HCT116 (cell line): ENCODE measurements at regions not wholly inside any gene's neighbourhood (a gene's known extent, or its start where the extent isn't known, plus 50 kb on each side); places are given as distances from the start of the nearest gene placed in this dataset.

Experiments used
- ATAC-seq: fragments of 200-7000 bp; cut with Tn5 transposase; 2 replicates; pipeline ENCODE4 v1.9.1; 2020; ENCODE audit warnings: mild to moderate bottlenecking, moderate library complexity
- BruUV-seq: library from RNA; stranded (reverse); fragments of 400-500 nt; replicated peaks from 2 replicates; lab custom pipeline; 2021; lab: Mats Ljungman, UMichigan
- CTCF ChIA-PET: fragments of 300-600 bp; sonication (Branson Sonifier 250); formaldehyde crosslinking; loops from one replicate; lab custom pipeline; 2021; ENCODE audit warnings: antibody characterized with exemption; lab: Charles Lee
- POLR2A ChIA-PET: fragments of 300-600, 350-600 bp; sonication (Branson Sonifier 250); formaldehyde crosslinking; loops from one replicate; lab custom pipeline; 2021; ENCODE audit warnings: antibody characterized with exemption; lab: Charles Lee
- RAD21 ChIA-PET, 2 experiments: fragments of 300-600 bp; sonication (Branson Sonifier 250); formaldehyde crosslinking; loops; one replicate each; lab custom pipeline; 2023; ENCODE audit warnings: low total read pairs in 2 of 2; ENCODE audit not compliant: uncharacterized antibody in 2 of 2, unreplicated experiment in 2 of 2, low non-redundant PET in 1 of 2; lab: Charles Lee
- DNase-seq: peaks from one replicate; pipeline ENCODE4 v3.0.0-alpha.2; 2010; ENCODE audit warnings: low read depth, low spot score
- H2AFZ ChIP-seq: fragments of 200-600 bp; shearing (Covaris generic), sonication (generic); 2 replicates; pipeline ENCODE4 v1.6.1; 2017; ENCODE audit warnings: low read depth, mixed run types, mixed read lengths, antibody characterized with exemption, low read length; ENCODE audit not compliant: poor library complexity, severe bottlenecking
- H3K27ac ChIP-seq: 2 replicates; pipeline ENCODE4 v1.5.1; 2012; ENCODE audit warnings: low read depth, low read length
- H3K27me3 ChIP-seq: fragments of 200-600 bp; sonication (generic); 2 replicates; pipeline ENCODE4 v1.6.1; 2016; ENCODE audit warnings: mixed run types, low read length, mixed read lengths; ENCODE audit not compliant: insufficient read depth
- H3K36me3 ChIP-seq, 2 experiments: fragments of 200-500 bp in 1 of 2; fragments of 200-600 bp in 1 of 2; sonication (Bioruptor generic) in 1 of 2; sonication (generic) in 1 of 2; 2 replicates each; pipeline versions ENCODE4 v1.5.1 to v1.6.1; 2014 to 2016; ENCODE audit warnings: low read length in 2 of 2, inconsistent platforms in 1 of 2, mixed read lengths in 1 of 2, mixed run types in 1 of 2; ENCODE audit not compliant: insufficient read depth in 2 of 2, control insufficient read depth in 1 of 2
- H3K4me1 ChIP-seq, 2 experiments: fragments of 200-600 bp in 1 of 2; sonication (generic) in 1 of 2; 2 replicates each; pipeline versions ENCODE4 v1.5.1 to v1.6.1; 2012 to 2017; ENCODE audit warnings: low read length in 2 of 2, inconsistent platforms in 1 of 2, mild to moderate bottlenecking in 1 of 2, mixed read lengths in 1 of 2, mixed run types in 1 of 2, moderate library complexity in 1 of 2; ENCODE audit not compliant: insufficient read depth in 2 of 2, control insufficient read depth in 1 of 2
- H3K4me2 ChIP-seq: fragments of 200-600 bp; sonication (generic); 2 replicates; pipeline ENCODE4 v1.6.1; 2017; ENCODE audit warnings: mixed run types, low read length, mixed read lengths
- H3K4me3 ChIP-seq, 2 experiments: fragments of 200-600 bp in 1 of 2; sonication (generic) in 1 of 2; replicated peaks in 1 of 2; 2 replicates each; pipeline ENCODE4 v1.5.1; 2011 to 2016; ENCODE audit warnings: low read length in 2 of 2, control low read depth in 1 of 2, low read depth in 1 of 2, mild to moderate bottlenecking in 1 of 2, mixed read lengths in 1 of 2, mixed run types in 1 of 2
- H3K79me2 ChIP-seq: fragments of 200-600 bp; sonication (generic); 2 replicates; pipeline ENCODE4 v1.6.1; 2017; ENCODE audit warnings: mild to moderate bottlenecking, mixed run types, low read length, moderate library complexity, mixed read lengths; ENCODE audit not compliant: insufficient read depth
- H3K9ac ChIP-seq: fragments of 200-600 bp; sonication (generic); 2 replicates; pipeline ENCODE4 v1.6.1; 2016; ENCODE audit warnings: low read length, mixed read lengths
- H3K9me2 ChIP-seq: fragments of 200-600 bp; sonication (generic), shearing (Covaris generic); 2 replicates; pipeline ENCODE4 v1.6.1; 2017; ENCODE audit warnings: mixed run types, mild to moderate bottlenecking, moderate library complexity; ENCODE audit not compliant: insufficient read depth
- H3K9me3 ChIP-seq, 2 experiments: fragments of 200-500 bp in 1 of 2; fragments of 200-600 bp in 1 of 2; sonication (Bioruptor generic) in 1 of 2; sonication (generic) in 1 of 2; 2 replicates each; pipeline ENCODE4 v1.6.1; 2014 to 2017; ENCODE audit warnings: low read length in 2 of 2, mixed read lengths in 2 of 2, inconsistent platforms in 1 of 2, low read depth in 1 of 2, mild to moderate bottlenecking in 1 of 2, mixed run types in 1 of 2, moderate library complexity in 1 of 2; ENCODE audit not compliant: control insufficient read depth in 1 of 2, insufficient read depth in 1 of 2
- H4K20me1 ChIP-seq: fragments of 200-600 bp; sonication (generic), shearing (Covaris generic); 2 replicates; pipeline ENCODE4 v1.6.1; 2017; ENCODE audit warnings: mixed run types, mild to moderate bottlenecking, moderate library complexity; ENCODE audit not compliant: insufficient read depth
- ATF3 ChIP-seq: IDR thresholded peaks from 2 replicates; pipeline ENCODE4 v1.6.1; 2012
- CBX3 ChIP-seq: IDR thresholded peaks from 2 replicates; pipeline ENCODE4 v1.6.1; 2012; ENCODE audit warnings: low read depth
- EGR1 ChIP-seq: IDR thresholded peaks from 2 replicates; pipeline ENCODE4 v1.6.1; 2012; ENCODE audit warnings: low read depth
- ELF1 ChIP-seq: IDR thresholded peaks from 2 replicates; pipeline ENCODE4 v1.6.1; 2012; ENCODE audit warnings: low read depth, borderline replicate concordance
- EZH2 ChIP-seq: fragments of 200-600 bp; sonication (generic); IDR thresholded peaks from 2 replicates; pipeline ENCODE4 v1.6.1; 2017; ENCODE audit warnings: antibody characterized with exemption, mixed run types
- EZH2phosphoT487 ChIP-seq: fragments of 200-600 bp; IDR thresholded peaks from 2 replicates; pipeline ENCODE4 v1.6.1; 2018; ENCODE audit warnings: antibody characterized with exemption, borderline replicate concordance
- FOSL1 ChIP-seq: IDR thresholded peaks from 2 replicates; pipeline ENCODE4 v1.6.1; 2012; ENCODE audit warnings: low read depth
- JUND ChIP-seq: IDR thresholded peaks from 2 replicates; pipeline ENCODE4 v1.6.1; 2012
- POLR2A ChIP-seq: IDR thresholded peaks from 2 replicates; pipeline ENCODE4 v1.7.0; 2011; ENCODE audit warnings: borderline replicate concordance; ENCODE audit not compliant: insufficient read depth, insufficient read length; ENCODE audit errors: extremely low read depth
- POLR2AphosphoS5 ChIP-seq: IDR thresholded peaks from 2 replicates; pipeline ENCODE4 v1.6.1; 2011; ENCODE audit warnings: mild to moderate bottlenecking, low read depth, low read length, moderate library complexity
- RAD21 ChIP-seq: IDR thresholded peaks from 2 replicates; pipeline ENCODE4 v1.6.1; 2012; ENCODE audit warnings: low read depth, mild to moderate bottlenecking
- REST ChIP-seq: IDR thresholded peaks from 2 replicates; pipeline ENCODE4 v1.6.1; 2012; ENCODE audit warnings: low read depth
- SIN3A ChIP-seq: IDR thresholded peaks from 2 replicates; pipeline ENCODE4 v1.6.1; 2012; ENCODE audit warnings: low read depth
- SP1 ChIP-seq: IDR thresholded peaks from 2 replicates; pipeline ENCODE4 v1.6.1; 2012; ENCODE audit warnings: low read depth
- SRF ChIP-seq: IDR thresholded peaks from 2 replicates; pipeline ENCODE4 v1.6.1; 2012; ENCODE audit warnings: low read depth
- ZFX ChIP-seq: fragments of 450-650 bp; IDR thresholded peaks from 2 replicates; pipeline ENCODE4 v1.6.1; 2017
- ZNF274 ChIP-seq: fragments of 200-500 bp; sonication (Bioruptor generic); IDR thresholded peaks from 2 replicates; pipeline ENCODE4 v1.6.1; 2014; ENCODE audit warnings: mild to moderate bottlenecking, low read depth, low read length, inconsistent platforms
- intact Hi-C: fragments of 100-400 bp; cut with micrococcal nuclease; formaldehyde crosslinking; loops from 2 replicates; pipeline ENCODE4 v1.10.0; 2022

- H2AFZ ChIP-seq = no peak overlapping the region
- TF ChIP-seq POLR2AphosphoS5 = no peak
- no peak for TF ChIP-seq ZFX
- TF ChIP-seq RAD21 = no peak
- no peak for TF ChIP-seq POLR2A
- no peak for TF ChIP-seq ATF3
- TF ChIP-seq FOSL1 = no peak
- TF ChIP-seq SRF = no peak
- no peak for TF ChIP-seq ELF1
- TF ChIP-seq JUND = no peak
- TF ChIP-seq EZH2phosphoT487 = no peak
- TF ChIP-seq REST = no peak
- no peak for TF ChIP-seq CBX3
- no peak for TF ChIP-seq ZNF274
- no peak for TF ChIP-seq EGR1
- TF ChIP-seq EZH2 = no peak
- no peak for TF ChIP-seq SIN3A
- no peak for TF ChIP-seq SP1
- TF ChIP-seq, all 23 proteins: peak for 0
- no peak for DNase-seq
Measured at GRCh38 chr5:15243301-15244020, 256.5 kb upstream of the FBXL7 start.

More at GRCh38 chr5:15243301-15244020, 256.5 kb upstream of the FBXL7 start:
- RAD21 ChIA-PET = no interaction called here
- BruUV-seq = no TSS peak
- Histone ChIP-seq H3K4me1 (no peaks in the 10 kb centered on the region), H3K4me3 (no peak overlapping the region), H3K36me3 (no peaks in the 10 kb centered on the region), H3K27me3 (no peaks in the 10 kb centered on the region), H3K9ac (no peak overlapping the region), H3K9me3 (peaks cover 8 to 9% of the 10 kb centered on the region in 2 experiments; a peak in 2 of 4 replicates), H3K79me2 (no peaks in the 10 kb centered on the region), H4K20me1 (no peaks in the 10 kb centered on the region), H3K4me2 (no peak overlapping the region), H3K27ac (no peak overlapping the region), H3K9me2 (no peaks in the 10 kb centered on the region)
- CTCF ChIA-PET = no interaction called here
- intact Hi-C loops = no loop called here
- ATAC-seq = no peak
- POLR2A ChIA-PET = no interaction called here
